ENCODE measurements at regions not wholly inside any gene's neighbourhood (a gene's known extent, or its start where the extent isn't known, plus 50 kb on each side); places are given as distances from the start of the nearest gene placed in this dataset.

DNA sequence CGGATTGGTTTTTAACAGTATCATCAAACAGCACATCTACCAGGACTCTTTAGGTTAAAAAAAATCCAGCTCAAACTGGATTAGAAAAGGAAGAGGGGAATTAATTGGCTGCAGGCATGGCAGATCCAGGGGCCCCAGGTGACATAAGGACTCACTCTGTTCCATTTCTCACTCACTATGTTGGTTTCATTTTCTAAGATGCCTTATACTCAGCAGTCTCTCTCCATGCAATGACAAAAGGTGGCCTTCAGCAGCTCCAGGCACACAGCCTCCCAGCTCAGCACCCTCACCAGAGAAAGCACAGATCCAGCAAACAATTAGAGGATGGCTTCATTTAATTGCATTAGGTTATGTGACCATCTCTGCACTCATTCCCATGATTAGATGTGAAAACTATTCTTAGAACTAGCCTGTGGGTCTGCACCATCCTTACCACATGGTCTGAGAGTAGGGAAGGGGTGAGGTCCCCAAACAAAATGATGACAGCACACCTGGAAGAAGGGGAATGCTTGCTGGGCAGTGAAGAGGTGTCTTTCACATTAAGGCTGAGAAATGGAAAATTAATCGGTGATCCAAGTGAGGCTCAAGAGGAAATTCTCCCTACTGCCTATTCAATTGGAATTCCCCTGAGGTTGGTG is 243.1 kb downstream of the CDH26 start:
- no peak overlapping the region for H3K4me3 ChIP-seq (ENCODE audit: low read depth, low read length)
- TF ChIP-seq, protein P1, sequence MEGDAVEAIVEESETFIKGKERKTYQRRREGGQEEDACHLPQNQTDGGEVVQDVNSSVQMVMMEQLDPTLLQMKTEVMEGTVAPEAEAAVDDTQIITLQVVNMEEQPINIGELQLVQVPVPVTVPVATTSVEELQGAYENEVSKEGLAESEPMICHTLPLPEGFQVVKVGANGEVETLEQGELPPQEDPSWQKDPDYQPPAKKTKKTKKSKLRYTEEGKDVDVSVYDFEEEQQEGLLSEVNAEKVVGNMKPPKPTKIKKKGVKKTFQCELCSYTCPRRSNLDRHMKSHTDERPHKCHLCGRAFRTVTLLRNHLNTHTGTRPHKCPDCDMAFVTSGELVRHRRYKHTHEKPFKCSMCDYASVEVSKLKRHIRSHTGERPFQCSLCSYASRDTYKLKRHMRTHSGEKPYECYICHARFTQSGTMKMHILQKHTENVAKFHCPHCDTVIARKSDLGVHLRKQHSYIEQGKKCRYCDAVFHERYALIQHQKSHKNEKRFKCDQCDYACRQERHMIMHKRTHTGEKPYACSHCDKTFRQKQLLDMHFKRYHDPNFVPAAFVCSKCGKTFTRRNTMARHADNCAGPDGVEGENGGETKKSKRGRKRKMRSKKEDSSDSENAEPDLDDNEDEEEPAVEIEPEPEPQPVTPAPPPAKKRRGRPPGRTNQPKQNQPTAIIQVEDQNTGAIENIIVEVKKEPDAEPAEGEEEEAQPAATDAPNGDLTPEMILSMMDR (IDR thresholded peaks at IDR 0.05; ENCODE audit: low read depth, low read length), result no peak

DNA sequence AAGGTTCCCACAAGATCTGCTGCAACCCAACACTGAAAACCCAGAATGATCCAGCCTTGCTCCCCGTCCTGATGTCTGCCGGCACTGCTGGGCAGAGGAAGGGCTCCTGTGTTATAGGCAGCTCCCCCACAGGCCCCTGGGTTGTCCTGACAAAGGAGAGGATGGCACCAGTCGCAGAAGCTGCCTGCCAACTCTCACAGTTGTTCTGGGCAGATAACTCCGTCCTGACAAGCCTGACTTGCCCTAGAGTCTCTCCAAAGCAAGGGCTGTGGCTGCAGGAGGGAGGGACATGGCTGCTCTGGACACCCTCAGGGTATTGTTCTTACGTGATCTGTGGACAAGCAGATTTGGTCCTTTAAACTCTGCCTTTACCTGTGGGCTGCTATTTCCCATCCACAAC is 243.8 kb downstream of the CDH26 start:
- TF ChIP-seq, protein P1 (IDR thresholded peaks at IDR 0.05; ENCODE audit: low read depth, low read length), result no peak
- H3K4me3 ChIP-seq (ENCODE audit: low read depth, low read length), result no peak overlapping the region

GRCh38 chr20:60203451-60203850 is 245.2 kb downstream of the CDH26 start:
- TF ChIP-seq, protein P1 (IDR thresholded peaks at IDR 0.05; ENCODE audit: low read depth, low read length), result no peak
- H3K4me3 ChIP-seq (ENCODE audit: low read depth, low read length), result no peak overlapping the region

GRCh38 chr20:60204601-60205000 is 246.4 kb downstream of the CDH26 start:
- TF ChIP-seq, protein P1 (IDR thresholded peaks at IDR 0.05; ENCODE audit: low read depth, low read length), result no peak
- no peak overlapping the region for H3K4me3 ChIP-seq (ENCODE audit: low read depth, low read length)

- H3K4me3 ChIP-seq (ENCODE audit: low read depth, low read length), result no peak overlapping the region
- TF ChIP-seq, protein P1 (IDR thresholded peaks at IDR 0.05; ENCODE audit: low read depth, low read length), result peak; percentile 47
Measured at GRCh38 chr20:60206259-60206658, 248.0 kb downstream of the CDH26 start.

GRCh38 chr20:60209048-60209447 is 250.8 kb downstream of the CDH26 start:
- TF ChIP-seq, protein P1 (IDR thresholded peaks at IDR 0.05; ENCODE audit: low read depth, low read length), result no peak
- no peak overlapping the region for H3K4me3 ChIP-seq (ENCODE audit: low read depth, low read length)

- TF ChIP-seq, protein P1 (IDR thresholded peaks at IDR 0.05; ENCODE audit: low read depth, low read length), result peak; percentile 90
- H3K4me3 ChIP-seq (ENCODE audit: low read depth, low read length), result no peak overlapping the region
Measured at GRCh38 chr20:60210779-60211617, 252.8 kb downstream of the CDH26 start.
